GM12878 (cell line): ENCODE measurements at regions not wholly inside any gene's neighbourhood (a gene's known extent, or its start where the extent isn't known, plus 50 kb on each side); places are given as distances from the start of the nearest gene placed in this dataset.

Experiments used
- CEBPB ChIP-seq, 2 experiments: fragments of 150-350 bp in 1 of 2; IDR thresholded peaks; 2 replicates each; pipeline ENCODE4 v1.6.1; 2012 to 2014; ENCODE audit warnings: low read depth in 2 of 2, low read length in 2 of 2, borderline replicate concordance in 1 of 2, inconsistent platforms in 1 of 2
- ESRRA ChIP-seq: IDR thresholded peaks from 2 replicates; pipeline ENCODE4 v1.6.1; 2012; ENCODE audit warnings: mild to moderate bottlenecking, low read length, improper control_type of control experiment
- FOS ChIP-seq: IDR thresholded peaks from 3 replicates; pipeline ENCODE4 v1.6.1; 2011; ENCODE audit warnings: borderline replicate concordance; ENCODE audit not compliant: insufficient read length; ENCODE audit errors: extremely low read depth
- HDAC6 ChIP-seq: fragments of 200-600 bp; sonication (generic); IDR thresholded peaks from one replicate; pipeline ENCODE4 v1.8.0; 2017; ENCODE audit warnings: antibody characterized with exemption; ENCODE audit not compliant: unreplicated experiment
- IRF3 ChIP-seq: fragments of 450-650 bp; IDR thresholded peaks from 2 replicates; pipeline ENCODE4 v1.6.1; 2014; ENCODE audit warnings: mild to moderate bottlenecking
- IRF4 ChIP-seq: IDR thresholded peaks from 2 replicates; pipeline ENCODE4 v1.6.1; 2011; ENCODE audit warnings: low read depth, low read length
- KAT2A ChIP-seq: conservative IDR thresholded peaks from 2 replicates; pipeline ENCODE4 v1.6.1; 2011; ENCODE audit warnings: low read depth, low read length; ENCODE audit not compliant: control insufficient read depth
- KDM1A ChIP-seq: fragments of 200-600 bp; sonication (generic); IDR thresholded peaks from 2 replicates; pipeline ENCODE4 v1.6.1; 2016; ENCODE audit warnings: borderline replicate concordance
- NRF1 ChIP-seq: conservative IDR thresholded peaks from 2 replicates; pipeline ENCODE4 v1.6.1; 2011; ENCODE audit warnings: mild to moderate bottlenecking, low read depth, low read length, improper control_type of control experiment
- POLR2AphosphoS2 ChIP-seq: IDR thresholded peaks from 2 replicates; pipeline ENCODE4 v1.6.1; 2011; ENCODE audit warnings: low read depth, mild to moderate bottlenecking, low read length, improper control_type of control experiment, moderate library complexity
- RAD21 ChIP-seq: IDR thresholded peaks from 2 replicates; pipeline ENCODE4 v1.6.1; 2011; ENCODE audit warnings: mild to moderate bottlenecking, low read depth, low read length, moderate library complexity; ENCODE audit not compliant: insufficient read depth
- SPI1 ChIP-seq: IDR thresholded peaks from 2 replicates; pipeline ENCODE4 v1.6.1; 2011; ENCODE audit warnings: low read depth, mild to moderate bottlenecking, low read length, moderate library complexity, borderline replicate concordance; ENCODE audit not compliant: insufficient read depth
- TCF7 ChIP-seq: IDR thresholded peaks from 2 replicates; pipeline ENCODE4 v1.6.1; 2014; ENCODE audit warnings: antibody characterized with exemption, borderline replicate concordance
- ZNF592 ChIP-seq: fragments of 450-650 bp; IDR thresholded peaks from 2 replicates; pipeline ENCODE4 v1.6.1; 2017; ENCODE audit warnings: mild to moderate bottlenecking, moderate library complexity
- TF ChIP-seq, protein P1 (sequence below): fragments of 450-650 bp; IDR thresholded peaks from 2 replicates; pipeline ENCODE4 v1.6.1; 2016; ENCODE audit warnings: mild to moderate bottlenecking, moderate library complexity, borderline replicate concordance
- TF ChIP-seq, protein P2 (sequence below): fragments of 450-650 bp; IDR thresholded peaks from 2 replicates; pipeline ENCODE4 v1.6.1; 2018; ENCODE audit warnings: mild to moderate bottlenecking, low read depth, moderate library complexity; ENCODE audit not compliant: partially characterized antibody

- TF ChIP-seq KDM1A (no peak), IRF4 (peak; percentile 41; the same call in 1 of the 2 replicates), KAT2A (no peak), ESRRA (no peak), ZNF592 (no peak), CEBPB (IDR thresholded peaks at IDR 0.05; ENCODE audit: borderline replicate concordance in 1 of 2, low read depth in 2 of 2, low read length in 2 of 2) (no peak), RAD21 (no peak), IRF3 (no peak), SPI1 (no peak), NRF1 (no peak), TCF7 (0 out of 2 replicates have a peak, but pooled peaks have one; percentile 9), POLR2AphosphoS2 (no peak), HDAC6 (no peak), FOS (no peak)
- TF ChIP-seq, protein P1, sequence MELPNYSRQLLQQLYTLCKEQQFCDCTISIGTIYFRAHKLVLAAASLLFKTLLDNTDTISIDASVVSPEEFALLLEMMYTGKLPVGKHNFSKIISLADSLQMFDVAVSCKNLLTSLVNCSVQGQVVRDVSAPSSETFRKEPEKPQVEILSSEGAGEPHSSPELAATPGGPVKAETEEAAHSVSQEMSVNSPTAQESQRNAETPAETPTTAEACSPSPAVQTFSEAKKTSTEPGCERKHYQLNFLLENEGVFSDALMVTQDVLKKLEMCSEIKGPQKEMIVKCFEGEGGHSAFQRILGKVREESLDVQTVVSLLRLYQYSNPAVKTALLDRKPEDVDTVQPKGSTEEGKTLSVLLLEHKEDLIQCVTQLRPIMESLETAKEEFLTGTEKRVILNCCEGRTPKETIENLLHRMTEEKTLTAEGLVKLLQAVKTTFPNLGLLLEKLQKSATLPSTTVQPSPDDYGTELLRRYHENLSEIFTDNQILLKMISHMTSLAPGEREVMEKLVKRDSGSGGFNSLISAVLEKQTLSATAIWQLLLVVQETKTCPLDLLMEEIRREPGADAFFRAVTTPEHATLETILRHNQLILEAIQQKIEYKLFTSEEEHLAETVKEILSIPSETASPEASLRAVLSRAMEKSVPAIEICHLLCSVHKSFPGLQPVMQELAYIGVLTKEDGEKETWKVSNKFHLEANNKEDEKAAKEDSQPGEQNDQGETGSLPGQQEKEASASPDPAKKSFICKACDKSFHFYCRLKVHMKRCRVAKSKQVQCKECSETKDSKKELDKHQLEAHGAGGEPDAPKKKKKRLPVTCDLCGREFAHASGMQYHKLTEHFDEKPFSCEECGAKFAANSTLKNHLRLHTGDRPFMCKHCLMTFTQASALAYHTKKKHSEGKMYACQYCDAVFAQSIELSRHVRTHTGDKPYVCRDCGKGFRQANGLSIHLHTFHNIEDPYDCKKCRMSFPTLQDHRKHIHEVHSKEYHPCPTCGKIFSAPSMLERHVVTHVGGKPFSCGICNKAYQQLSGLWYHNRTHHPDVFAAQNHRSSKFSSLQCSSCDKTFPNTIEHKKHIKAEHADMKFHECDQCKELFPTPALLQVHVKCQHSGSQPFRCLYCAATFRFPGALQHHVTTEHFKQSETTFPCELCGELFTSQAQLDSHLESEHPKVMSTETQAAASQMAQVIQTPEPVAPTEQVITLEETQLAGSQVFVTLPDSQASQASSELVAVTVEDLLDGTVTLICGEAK, result no peak
- TF ChIP-seq, protein P2, sequence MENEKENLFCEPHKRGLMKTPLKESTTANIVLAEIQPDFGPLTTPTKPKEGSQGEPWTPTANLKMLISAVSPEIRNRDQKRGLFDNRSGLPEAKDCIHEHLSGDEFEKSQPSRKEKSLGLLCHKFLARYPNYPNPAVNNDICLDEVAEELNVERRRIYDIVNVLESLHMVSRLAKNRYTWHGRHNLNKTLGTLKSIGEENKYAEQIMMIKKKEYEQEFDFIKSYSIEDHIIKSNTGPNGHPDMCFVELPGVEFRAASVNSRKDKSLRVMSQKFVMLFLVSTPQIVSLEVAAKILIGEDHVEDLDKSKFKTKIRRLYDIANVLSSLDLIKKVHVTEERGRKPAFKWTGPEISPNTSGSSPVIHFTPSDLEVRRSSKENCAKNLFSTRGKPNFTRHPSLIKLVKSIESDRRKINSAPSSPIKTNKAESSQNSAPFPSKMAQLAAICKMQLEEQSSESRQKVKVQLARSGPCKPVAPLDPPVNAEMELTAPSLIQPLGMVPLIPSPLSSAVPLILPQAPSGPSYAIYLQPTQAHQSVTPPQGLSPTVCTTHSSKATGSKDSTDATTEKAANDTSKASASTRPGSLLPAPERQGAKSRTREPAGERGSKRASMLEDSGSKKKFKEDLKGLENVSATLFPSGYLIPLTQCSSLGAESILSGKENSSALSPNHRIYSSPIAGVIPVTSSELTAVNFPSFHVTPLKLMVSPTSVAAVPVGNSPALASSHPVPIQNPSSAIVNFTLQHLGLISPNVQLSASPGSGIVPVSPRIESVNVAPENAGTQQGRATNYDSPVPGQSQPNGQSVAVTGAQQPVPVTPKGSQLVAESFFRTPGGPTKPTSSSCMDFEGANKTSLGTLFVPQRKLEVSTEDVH, result no peak
Observed at GRCh38 chrX:35696760-35697234, 101.3 kb upstream of the MAGEB16 start (continued).
